Panc1 (cell line): ENCODE measurements at regions not wholly inside any gene's neighbourhood (a gene's known extent, or its start where the extent isn't known, plus 50 kb on each side); places are given as distances from the start of the nearest gene placed in this dataset.

Experiments
- ATAC-seq: fragments of 200-7000 bp; cut with Tn5 transposase; 2 replicates; pipeline ENCODE4 v1.9.1; 2020; ENCODE audit warnings: mild to moderate bottlenecking, moderate library complexity
- BruUV-seq: library from RNA; stranded (reverse); fragments of 400-500 nt; replicated peaks from 2 replicates; lab custom pipeline; 2021; lab: Mats Ljungman, UMichigan
- CTCF ChIA-PET: fragments of 300-600 bp; sonication (Branson Sonifier 250); formaldehyde crosslinking; loops from one replicate; lab custom pipeline; 2022; ENCODE audit warnings: antibody characterized with exemption; lab: Charles Lee
- POLR2A ChIA-PET: fragments of 300-600 bp; sonication (Branson Sonifier 250); formaldehyde crosslinking; loops from one replicate; lab custom pipeline; 2022; ENCODE audit warnings: antibody characterized with exemption; lab: Charles Lee
- DNase-seq: peaks from one replicate; pipeline ENCODE4 v3.0.0-alpha.2; 2010; ENCODE audit warnings: low read depth, low spot score
- H3K27ac ChIP-seq: 2 replicates; pipeline ENCODE4 v1.5.1; 2011; ENCODE audit warnings: mild to moderate bottlenecking, low read length, inconsistent platforms
- H3K27me3 ChIP-seq: fragments of 200-500 bp; sonication (Bioruptor generic); 2 replicates; pipeline ENCODE4 v1.6.0; 2014; ENCODE audit warnings: low read length, inconsistent platforms; ENCODE audit not compliant: control insufficient read depth, insufficient read depth
- H3K36me3 ChIP-seq: fragments of 200-500 bp; sonication (Bioruptor generic); 2 replicates; pipeline ENCODE4 v1.5.1; 2014; ENCODE audit warnings: inconsistent platforms, mild to moderate bottlenecking, low read length, moderate library complexity; ENCODE audit not compliant: control insufficient read depth, insufficient read depth
- H3K4me1 ChIP-seq: 2 replicates; pipeline ENCODE4 v1.5.1; 2011; ENCODE audit warnings: inconsistent platforms, mild to moderate bottlenecking, low read length, moderate library complexity; ENCODE audit not compliant: control insufficient read depth, insufficient read depth
- H3K4me3 ChIP-seq, 2 experiments: 2 replicates each; pipeline ENCODE4 v1.5.1; 2011 to 2012; ENCODE audit warnings: low read depth in 2 of 2, low read length in 2 of 2, mild to moderate bottlenecking in 2 of 2, inconsistent platforms in 1 of 2, moderate library complexity in 1 of 2
- H3K9me3 ChIP-seq: fragments of 200-500 bp; sonication (Bioruptor generic); 2 replicates; pipeline ENCODE4 v1.5.1; 2014; ENCODE audit warnings: low read depth, mild to moderate bottlenecking, inconsistent platforms, low read length, moderate library complexity; ENCODE audit not compliant: control insufficient read depth, insufficient read depth
- CTCF ChIP-seq: fragments of 450-650 bp; IDR thresholded peaks from 2 replicates; pipeline ENCODE4 v1.5.1; 2017; ENCODE audit warnings: mild to moderate bottlenecking
- POLR2AphosphoS5 ChIP-seq: IDR thresholded peaks from 2 replicates; pipeline ENCODE4 v1.6.1; 2012; ENCODE audit warnings: mild to moderate bottlenecking, low read depth, low read length, moderate library complexity
- REST ChIP-seq, 2 experiments: IDR thresholded peaks; 2 replicates each; pipeline ENCODE4 v1.6.1; 2011 to 2012; ENCODE audit warnings: low read depth in 2 of 2, control low read depth in 1 of 2, low read length in 1 of 2, mild to moderate bottlenecking in 1 of 2, moderate library complexity in 1 of 2; ENCODE audit not compliant: insufficient read depth in 1 of 2
- SIN3A ChIP-seq: IDR thresholded peaks from 2 replicates; pipeline ENCODE4 v1.6.1; 2012; ENCODE audit warnings: low read depth, mild to moderate bottlenecking, low read length, moderate library complexity, borderline replicate concordance; ENCODE audit not compliant: insufficient read depth
- TCF7L2 ChIP-seq: IDR thresholded peaks from 2 replicates; pipeline ENCODE4 v1.6.1; 2011; ENCODE audit warnings: mild to moderate bottlenecking, low read depth, low read length, inconsistent platforms
- in situ Hi-C: cut with HindIII; loops from 2 replicates; pipeline ENCODE4 v1.10.0; 2016; ENCODE audit warnings: low sequenced_read_pairs, low pct_unique_long_range_greater_than_20kb
- intact Hi-C: fragments of 100-400 bp; cut with micrococcal nuclease; formaldehyde crosslinking; loops from one replicate; pipeline ENCODE4 v1.10.0; 2022; ENCODE audit not compliant: unreplicated experiment

GRCh38 chrX:51803833-51804232 lies 60.6 kb downstream of the GSPT2 start:
- Histone ChIP-seq H3K36me3 (no peaks in the 10 kb centered on the region), H3K27ac (peak overlapping the region; percentile 80), H3K27me3 (no peaks in the 10 kb centered on the region), H3K9me3 (no peaks in the 10 kb centered on the region), H3K4me1 (peaks cover 6% of the 10 kb centered on the region), H3K4me3 (peak overlapping the region; percentile 75 to 86)
- intact Hi-C loops = no loop called here
- DNase-seq (no peak), ATAC-seq (no peak)
- ChIA-PET POLR2A (interaction anchor here (0.6 kb wide), 1 partner anchor 10 kb away, joined by 5 read pairs; no protein-coding TSS in a partner anchor), CTCF (no interaction called here)
- no TSS peak for BruUV-seq
- in situ Hi-C loops = no loop called here
- no peak for TF ChIP-seq REST (IDR thresholded peaks at IDR 0.05; ENCODE audit: insufficient read depth in 1 of 2, low read depth in 2 of 2, low read length in 1 of 2)

GRCh38 chrX:51804741-51805140 lies 61.5 kb downstream of the GSPT2 start:
- DNase-seq (no peak), ATAC-seq (no peak)
- no peaks in the 10 kb centered on the region for H3K9me3 ChIP-seq
- H3K36me3 ChIP-seq = no peaks in the 10 kb centered on the region
- H3K4me3 ChIP-seq = no peak overlapping the region
- TF ChIP-seq CTCF (peak; percentile 39; the same call in 1 of the 2 replicates), TCF7L2 (no peak), SIN3A (no peak), POLR2AphosphoS5 (no peak), REST (IDR thresholded peaks at IDR 0.05; ENCODE audit: insufficient read depth in 1 of 2, low read depth in 2 of 2, low read length in 1 of 2) (no peak)
- in situ Hi-C loops (no loop called here), intact Hi-C loops (no loop called here)
- H3K4me1 ChIP-seq = peaks cover 6% of the 10 kb centered on the region
- no peaks in the 10 kb centered on the region for H3K27me3 ChIP-seq
- CTCF ChIA-PET = no interaction called here
- POLR2A ChIA-PET = no interaction called here
- no TSS peak for BruUV-seq
- H3K27ac ChIP-seq = no peak overlapping the region
